Ectodermal cell (in vitro differentiated cells): ENCODE measurements at regions not wholly inside any gene's neighbourhood (a gene's known extent, or its start where the extent isn't known, plus 50 kb on each side); places are given as distances from the start of the nearest gene placed in this dataset.

Experiments
- H3K27ac ChIP-seq: 2 replicates; pipeline ENCODE4 v1.7.0; 2013; ENCODE audit warnings: mild to moderate bottlenecking, low read depth, low read length; ENCODE audit not compliant: insufficient read depth, poor library complexity, severe bottlenecking
- H3K27me3 ChIP-seq: 2 replicates; pipeline ENCODE4 v1.7.0; 2013; ENCODE audit warnings: mild to moderate bottlenecking, low read length; ENCODE audit not compliant: insufficient read depth, control insufficient read depth, poor library complexity, severe bottlenecking
- H3K36me3 ChIP-seq: one replicate; pipeline ENCODE4 v1.7.0; 2013; ENCODE audit warnings: low read length; ENCODE audit not compliant: control insufficient read depth, insufficient read depth
- H3K4me1 ChIP-seq: one replicate; pipeline ENCODE4 v1.7.0; 2013; ENCODE audit warnings: low read length; ENCODE audit not compliant: control insufficient read depth, insufficient read depth
- H3K4me3 ChIP-seq: 2 replicates; pipeline ENCODE4 v1.7.0; 2013; ENCODE audit warnings: low read depth, low read length, control low read depth; ENCODE audit not compliant: insufficient read depth
- H3K9me3 ChIP-seq: 2 replicates; pipeline ENCODE4 v1.7.0; 2013; ENCODE audit warnings: mild to moderate bottlenecking, low read length, moderate library complexity; ENCODE audit not compliant: control insufficient read depth
- WGBS, 2 experiments: methylation state at CpG; one replicate each; pipeline ENCODE4 v1.1.7; 2013; ENCODE audit warnings: missing lambda C conversion rate in 2 of 2; 5-methylcytosine and 5-hydroxymethylcytosine counted together

GRCh38 chr15:93278006-93278405 lies 189.0 kb upstream of the RGMA start:
- 90% methylated on average over 10 of the region's 10 CpGs for WGBS, 2 experiments
- no peaks in the 10 kb centered on the region for H3K9me3 ChIP-seq
- no peak overlapping the region for H3K27ac ChIP-seq
- no peaks in the 10 kb centered on the region for H3K36me3 ChIP-seq
- H3K27me3 ChIP-seq: no peaks in the 10 kb centered on the region
- peaks cover 5% of the 10 kb centered on the region for H3K4me1 ChIP-seq
- no peak overlapping the region for H3K4me3 ChIP-seq

- Histone ChIP-seq H3K9me3 (no peaks in the 10 kb centered on the region), H3K36me3 (no peaks in the 10 kb centered on the region), H3K27ac (peak overlapping the region; percentile 66), H3K4me1 (peaks cover 24% of the 10 kb centered on the region), H3K4me3 (no peak overlapping the region), H3K27me3 (no peaks in the 10 kb centered on the region)
- 38 to 42% methylated on average over 6 of the region's 6 CpGs for WGBS, 2 experiments
Measured at GRCh38 chr15:93274257-93274656, 185.2 kb upstream of the RGMA start.

GRCh38 chr15:93271871-93272270 lies 182.9 kb upstream of the RGMA start:
- H3K27ac ChIP-seq: no peak overlapping the region
- 94 to 95% methylated on average over 6 to 7 of the region's 7 CpGs for WGBS, 2 experiments
- H3K4me3 ChIP-seq: no peak overlapping the region
- peaks cover 24% of the 10 kb centered on the region for H3K4me1 ChIP-seq
- H3K9me3 ChIP-seq: no peaks in the 10 kb centered on the region
- H3K36me3 ChIP-seq: no peaks in the 10 kb centered on the region
- H3K27me3 ChIP-seq: no peaks in the 10 kb centered on the region

GRCh38 chr15:93270937-93271467 lies 182.0 kb upstream of the RGMA start:
- no peak overlapping the region for H3K27ac ChIP-seq
- no peaks in the 10 kb centered on the region for H3K27me3 ChIP-seq
- no peak overlapping the region for H3K4me3 ChIP-seq
- H3K4me1 ChIP-seq: peaks cover 24% of the 10 kb centered on the region
- no peaks in the 10 kb centered on the region for H3K9me3 ChIP-seq
- WGBS, 2 experiments: 57 to 63% methylated on average over 8 of the region's 8 CpGs
- no peaks in the 10 kb centered on the region for H3K36me3 ChIP-seq

GRCh38 chr15:93268066-93268465 lies 179.1 kb upstream of the RGMA start:
- no peak overlapping the region for H3K4me3 ChIP-seq
- no peaks in the 10 kb centered on the region for H3K36me3 ChIP-seq
- 98% methylated on average over 4 of the region's 4 CpGs for WGBS, 2 experiments
- no peak overlapping the region for H3K27ac ChIP-seq
- peaks cover 19% of the 10 kb centered on the region for H3K4me1 ChIP-seq
- no peaks in the 10 kb centered on the region for H3K9me3 ChIP-seq
- H3K27me3 ChIP-seq: no peaks in the 10 kb centered on the region

- no peaks in the 10 kb centered on the region for H3K9me3 ChIP-seq
Measured at GRCh38 chr15:93266291-93266690, 177.3 kb upstream of the RGMA start.

GRCh38 chr15:93265111-93265556 lies 176.1 kb upstream of the RGMA start:
- Histone ChIP-seq H3K9me3 (no peaks in the 10 kb centered on the region), H3K27ac (no peak overlapping the region), H3K4me3 (no peak overlapping the region), H3K36me3 (no peaks in the 10 kb centered on the region), H3K27me3 (no peaks in the 10 kb centered on the region), H3K4me1 (peaks cover 2% of the 10 kb centered on the region)
- 83 to 84% methylated on average over 7 of the region's 7 CpGs for WGBS, 2 experiments

More at GRCh38 chr15:93266291-93266690, 177.3 kb upstream of the RGMA start:
- Histone ChIP-seq H3K27me3 (no peaks in the 10 kb centered on the region), H3K36me3 (no peaks in the 10 kb centered on the region), H3K4me3 (no peak overlapping the region), H3K4me1 (peaks cover 12% of the 10 kb centered on the region), H3K27ac (no peak overlapping the region)
- 90 to 92% methylated on average over 15 of the region's 15 CpGs for WGBS, 2 experiments

GRCh38 chr15:93261845-93262244 lies 172.8 kb upstream of the RGMA start:
- Histone ChIP-seq H3K27me3 (no peaks in the 10 kb centered on the region), H3K4me1 (no peaks in the 10 kb centered on the region), H3K27ac (no peak overlapping the region), H3K9me3 (no peaks in the 10 kb centered on the region), H3K36me3 (no peaks in the 10 kb centered on the region), H3K4me3 (no peak overlapping the region)
- 95 to 97% methylated on average over 4 of the region's 4 CpGs for WGBS, 2 experiments

- no peak overlapping the region for H3K4me3 ChIP-seq
- 93 to 98% methylated on average over 3 of the region's 3 CpGs for WGBS, 2 experiments
- H3K9me3 ChIP-seq: no peaks in the 10 kb centered on the region
Measured at GRCh38 chr15:93257920-93258319, 168.9 kb upstream of the RGMA start.

GRCh38 chr15:93253681-93254080 lies 164.7 kb upstream of the RGMA start:
- Histone ChIP-seq H3K27me3 (no peaks in the 10 kb centered on the region), H3K27ac (no peak overlapping the region), H3K36me3 (no peaks in the 10 kb centered on the region), H3K4me1 (no peaks in the 10 kb centered on the region), H3K4me3 (no peak overlapping the region), H3K9me3 (no peaks in the 10 kb centered on the region)
- whole genome bisulfite sequencing, 2 experiments: 68 to 76% methylated on average over 3 of the region's 3 CpGs

More at GRCh38 chr15:93257920-93258319, 168.9 kb upstream of the RGMA start:
- no peaks in the 10 kb centered on the region for H3K36me3 ChIP-seq
- no peak overlapping the region for H3K27ac ChIP-seq
- H3K27me3 ChIP-seq: no peaks in the 10 kb centered on the region
- H3K4me1 ChIP-seq: no peaks in the 10 kb centered on the region

GRCh38 chr15:93252780-93253179 lies 163.8 kb upstream of the RGMA start:
- H3K9me3 ChIP-seq: no peaks in the 10 kb centered on the region
- 83 to 87% methylated on average over 2 of the region's 2 CpGs for WGBS, 2 experiments

More at GRCh38 chr15:93252780-93253179, 163.8 kb upstream of the RGMA start:
- Histone ChIP-seq H3K4me3 (no peak overlapping the region), H3K27ac (no peak overlapping the region), H3K36me3 (no peaks in the 10 kb centered on the region), H3K4me1 (no peaks in the 10 kb centered on the region), H3K27me3 (no peaks in the 10 kb centered on the region)
